Activated CD4-positive, alpha-beta T cell treated with anti-CD3 and anti-CD28 coated beads for 24 hours (primary cell): ENCODE measurements at regions not wholly inside any gene's neighbourhood (a gene's known extent, or its start where the extent isn't known, plus 50 kb on each side); places are given as distances from the start of the nearest gene placed in this dataset.
"Not testable (repeated sequence)": the region's sequence is repeated elsewhere in the genome, so short reads cannot be mapped to it uniquely, and the experiment has no call there.

ENCODE experiments used
- DNase-seq, 2 donors: peaks; one replicate each; pipeline ENCODE4 v3.0.0-alpha.2; 2020; ENCODE audit warnings: low read depth in 2 of 2

- DNase-seq: no peak
Observed at GRCh38 chr7:153006911-153007310, 247.4 kb downstream of the ACTR3B start.

- DNase-seq: no peak
Observed at GRCh38 chr7:153010416-153010815, 250.9 kb downstream of the ACTR3B start.

- DNase-seq: no peak
Observed at GRCh38 chr7:153012203-153012602, 252.7 kb downstream of the ACTR3B start.

GRCh38 chr7:153017223-153017622, 257.7 kb downstream of the ACTR3B start:
- DNase-seq: no peak

GRCh38 chr7:153021542-153021941, 262.0 kb downstream of the ACTR3B start:
- no peak for DNase-seq

GRCh38 chr7:153022475-153023193, 263.1 kb downstream of the ACTR3B start:
- DNase-seq: no peak

- no peak for DNase-seq
Observed at GRCh38 chr7:153023194-153023592, 263.6 kb downstream of the ACTR3B start.

- no peak for DNase-seq
Observed at GRCh38 chr7:153027210-153027609, 267.7 kb downstream of the ACTR3B start.

GRCh38 chr7:153027904-153028303, 268.4 kb downstream of the ACTR3B start:
- DNase-seq: no peak

- no peak for DNase-seq
Observed at GRCh38 chr7:153030976-153031375, 271.4 kb downstream of the ACTR3B start.

- DNase-seq: no peak
Observed at GRCh38 chr7:153034791-153035190, 275.2 kb downstream of the ACTR3B start.

- no peak for DNase-seq
Observed at GRCh38 chr7:153036396-153037063, 277.0 kb downstream of the ACTR3B start.

GRCh38 chr7:153043440-153043839, 283.9 kb downstream of the ACTR3B start:
- no peak for DNase-seq

- no peak for DNase-seq
Observed at GRCh38 chr7:153044981-153045380, 285.4 kb downstream of the ACTR3B start.

GRCh38 chr7:153047079-153047959, 287.8 kb downstream of the ACTR3B start:
- no peak for DNase-seq

- no peak for DNase-seq
Observed at GRCh38 chr7:153052206-153052605, 292.7 kb downstream of the ACTR3B start.

- no peak for DNase-seq
Observed at GRCh38 chr7:153061910-153062528, 302.5 kb downstream of the ACTR3B start.

GRCh38 chr7:153065051-153065450, 305.5 kb downstream of the ACTR3B start:
- DNase-seq: no peak

- no peak for DNase-seq
Observed at GRCh38 chr7:153066711-153067110, 307.2 kb downstream of the ACTR3B start.

- DNase-seq: no peak
Observed at GRCh38 chr7:153070141-153070540, 310.6 kb downstream of the ACTR3B start.

GRCh38 chr7:153072806-153073205, 313.3 kb downstream of the ACTR3B start:
- no peak for DNase-seq

GRCh38 chr7:153076289-153076688, 316.7 kb downstream of the ACTR3B start:
- not testable (repeated sequence) for DNase-seq
